Endothelial cell of umbilical vein (primary cell): ENCODE measurements at regions not wholly inside any gene's neighbourhood (a gene's known extent, or its start where the extent isn't known, plus 50 kb on each side); places are given as distances from the start of the nearest gene placed in this dataset.

Source experiments
- EZH2 ChIP-seq: IDR thresholded peaks from 2 replicates; pipeline ENCODE4 v1.6.1; 2012; ENCODE audit warnings: borderline replicate concordance, low read depth, mild to moderate bottlenecking, moderate library complexity, low read length, inconsistent platforms; ENCODE audit not compliant: severe bottlenecking
- JUN ChIP-seq: IDR thresholded peaks from 2 replicates; pipeline ENCODE4 v1.6.1; 2011; ENCODE audit warnings: borderline replicate concordance, low read depth; ENCODE audit not compliant: insufficient read length, insufficient read depth
- POLR2AphosphoS5 ChIP-seq: IDR thresholded peaks from 2 replicates; pipeline ENCODE4 v1.6.1; 2012; ENCODE audit warnings: low read depth, mild to moderate bottlenecking, control low read depth, low read length, moderate library complexity; ENCODE audit not compliant: insufficient read depth
- TF ChIP-seq, protein P1 (sequence below), 2 donors: IDR thresholded peaks; 1 replicate in 1 of 2; 2 replicates in 1 of 2; pipeline ENCODE4 v1.5.1; 2011; ENCODE audit warnings: low read length in 2 of 2, mild to moderate bottlenecking in 2 of 2, moderate library complexity in 2 of 2, control low read depth in 1 of 2, inconsistent platforms in 1 of 2, low read depth in 1 of 2; ENCODE audit not compliant: insufficient read depth in 1 of 2; ENCODE audit errors: extremely low read depth in 1 of 2
- TF ChIP-seq, protein P2 (sequence below): IDR thresholded peaks from 2 replicates; pipeline ENCODE4 v1.6.1; 2011; ENCODE audit not compliant: insufficient read depth, insufficient read length

DNA sequence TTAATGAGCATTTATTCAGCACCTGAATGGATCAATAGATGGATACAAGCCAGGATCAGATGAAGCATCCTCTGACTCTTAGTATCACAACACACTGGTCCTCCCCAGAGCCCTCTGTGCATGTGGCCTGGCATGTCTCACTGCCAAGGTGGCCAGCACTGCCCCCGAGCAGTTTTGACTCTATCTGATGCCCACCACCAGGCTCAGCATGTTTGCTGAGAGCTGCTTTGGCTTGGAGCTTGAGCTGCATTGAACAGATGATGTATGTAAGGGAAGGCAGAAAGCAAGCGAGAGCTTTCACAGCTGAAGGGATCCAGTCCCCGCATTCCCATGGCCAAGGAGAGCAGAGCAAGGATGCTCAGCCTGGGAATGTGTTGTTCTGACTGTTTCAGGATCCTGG lies 320.3 kb downstream of the BUD13 start:
- TF ChIP-seq, protein P1, sequence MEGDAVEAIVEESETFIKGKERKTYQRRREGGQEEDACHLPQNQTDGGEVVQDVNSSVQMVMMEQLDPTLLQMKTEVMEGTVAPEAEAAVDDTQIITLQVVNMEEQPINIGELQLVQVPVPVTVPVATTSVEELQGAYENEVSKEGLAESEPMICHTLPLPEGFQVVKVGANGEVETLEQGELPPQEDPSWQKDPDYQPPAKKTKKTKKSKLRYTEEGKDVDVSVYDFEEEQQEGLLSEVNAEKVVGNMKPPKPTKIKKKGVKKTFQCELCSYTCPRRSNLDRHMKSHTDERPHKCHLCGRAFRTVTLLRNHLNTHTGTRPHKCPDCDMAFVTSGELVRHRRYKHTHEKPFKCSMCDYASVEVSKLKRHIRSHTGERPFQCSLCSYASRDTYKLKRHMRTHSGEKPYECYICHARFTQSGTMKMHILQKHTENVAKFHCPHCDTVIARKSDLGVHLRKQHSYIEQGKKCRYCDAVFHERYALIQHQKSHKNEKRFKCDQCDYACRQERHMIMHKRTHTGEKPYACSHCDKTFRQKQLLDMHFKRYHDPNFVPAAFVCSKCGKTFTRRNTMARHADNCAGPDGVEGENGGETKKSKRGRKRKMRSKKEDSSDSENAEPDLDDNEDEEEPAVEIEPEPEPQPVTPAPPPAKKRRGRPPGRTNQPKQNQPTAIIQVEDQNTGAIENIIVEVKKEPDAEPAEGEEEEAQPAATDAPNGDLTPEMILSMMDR (IDR thresholded peaks at IDR 0.05; ENCODE audit: extremely low read depth in 1 of 2, insufficient read depth in 1 of 2, low read depth in 1 of 2, low read length in 2 of 2) = no peak
- TF ChIP-seq JUN (no peak), EZH2 (no peak), POLR2AphosphoS5 (no peak)
- TF ChIP-seq, protein P2, sequence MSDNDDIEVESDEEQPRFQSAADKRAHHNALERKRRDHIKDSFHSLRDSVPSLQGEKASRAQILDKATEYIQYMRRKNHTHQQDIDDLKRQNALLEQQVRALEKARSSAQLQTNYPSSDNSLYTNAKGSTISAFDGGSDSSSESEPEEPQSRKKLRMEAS = no peak
